ENCODE measurements at regions not wholly inside any gene's neighbourhood (a gene's known extent, or its start where the extent isn't known, plus 50 kb on each side); places are given as distances from the start of the nearest gene placed in this dataset.

DNA sequence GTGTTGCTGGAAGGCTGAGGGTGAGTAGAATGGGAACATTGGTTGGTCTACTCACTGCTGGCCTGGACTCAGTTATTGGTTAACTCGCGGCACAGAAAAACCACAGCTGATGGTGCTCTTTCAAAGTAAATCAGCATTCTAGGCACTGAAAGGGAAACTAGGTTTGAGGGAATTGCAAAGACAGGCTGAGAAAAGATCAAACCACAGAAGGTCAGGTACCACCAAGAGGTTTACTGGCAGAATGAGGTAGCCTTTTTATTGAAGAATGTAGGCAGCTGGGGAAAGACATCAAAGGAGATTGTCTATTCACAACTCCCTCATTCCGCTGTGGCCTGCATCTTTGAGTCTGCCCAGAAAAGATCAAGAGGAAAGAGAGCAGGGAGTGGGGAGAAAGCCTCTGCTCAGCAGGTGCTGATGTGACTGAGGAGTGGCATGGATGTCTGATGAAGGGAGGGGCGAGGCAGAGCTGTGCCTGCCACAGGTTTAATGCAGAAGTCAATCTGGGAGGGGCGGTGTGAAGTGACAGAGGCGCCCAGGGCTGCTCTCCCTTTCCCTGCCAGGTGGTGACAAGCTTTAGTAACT, 255.5 kb downstream of the MAN2A1 start:
- DNase-seq (ENCODE audit: low read depth), result peak; percentile 94

DNA sequence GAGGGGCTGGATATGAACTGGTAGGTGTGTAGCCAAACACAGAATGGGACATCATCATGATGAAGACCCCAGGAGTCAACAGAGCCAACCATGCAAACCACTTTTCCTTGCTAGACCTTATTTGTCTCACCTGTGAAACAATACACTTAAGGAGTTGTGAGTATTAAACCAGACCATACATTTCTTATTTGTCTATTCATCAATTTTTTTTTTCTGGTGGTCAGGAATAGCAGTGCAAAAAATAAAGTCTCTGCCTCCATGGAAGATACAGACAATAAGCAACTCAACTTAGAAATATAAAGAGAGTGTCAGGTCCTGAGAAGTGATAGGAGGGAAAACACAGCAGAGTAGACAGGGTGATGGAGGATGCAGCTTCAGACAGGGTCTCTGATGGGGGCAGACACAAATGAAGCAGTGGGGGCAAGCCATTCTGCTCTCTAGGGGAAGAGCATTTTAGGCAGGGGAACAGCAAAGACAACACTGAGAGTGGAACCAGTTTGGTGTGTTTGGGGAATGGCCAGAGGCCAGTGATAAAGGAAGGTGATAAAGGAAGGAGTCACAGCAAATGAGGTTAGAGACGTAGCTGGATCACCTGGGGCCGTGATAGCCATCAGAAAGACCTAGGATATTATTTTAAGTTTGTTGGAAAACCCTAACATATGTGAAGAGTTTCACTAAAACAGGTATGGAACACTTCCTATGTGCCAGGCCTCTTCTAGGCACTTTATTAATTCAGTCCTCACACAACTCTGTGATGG, 256.2 kb downstream of the MAN2A1 start:
- DNase-seq (ENCODE audit: low read depth), result no peak

DNA sequence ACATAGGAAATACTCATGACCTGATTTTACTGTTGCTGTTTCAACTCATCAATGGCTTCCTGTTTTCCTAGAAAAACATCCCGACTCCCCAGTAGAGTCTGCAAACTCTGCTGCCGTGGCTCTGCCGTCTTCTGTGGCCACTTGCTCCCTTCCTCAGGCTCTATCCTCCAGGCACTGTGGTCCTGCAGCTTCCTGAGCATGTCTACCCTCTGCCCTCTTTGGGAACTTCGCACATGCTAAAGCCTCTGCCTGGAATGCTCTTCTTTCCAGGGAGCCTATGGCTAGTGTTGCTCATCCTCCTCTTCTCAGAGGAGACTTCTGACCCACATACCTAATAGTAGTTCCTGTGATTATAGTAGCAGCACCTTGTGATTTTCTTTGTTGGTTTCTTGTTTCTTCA, 256.9 kb downstream of the MAN2A1 start:
- no peak for DNase-seq (ENCODE audit: low read depth)

DNA sequence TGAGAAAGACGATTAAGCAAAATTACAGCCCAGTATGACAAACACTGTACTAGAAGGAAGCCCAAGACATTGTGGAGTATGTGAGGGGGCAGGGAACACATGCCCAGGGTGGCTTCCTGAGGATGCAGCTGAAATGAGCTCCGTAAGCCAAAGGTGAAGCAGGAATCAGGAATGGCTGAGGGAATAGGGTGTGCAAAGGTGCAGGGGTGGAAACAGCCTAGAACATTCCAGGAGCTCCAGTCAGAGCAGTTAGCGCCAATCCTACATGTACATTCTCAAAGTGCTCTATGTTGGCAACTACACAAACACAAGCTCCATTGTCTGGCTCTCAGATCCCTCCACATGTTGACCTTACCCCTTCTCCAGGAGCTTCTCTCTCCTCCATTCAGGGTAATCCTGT, 257.9 kb downstream of the MAN2A1 start:
- DNase-seq (ENCODE audit: low read depth), result peak; percentile 23

DNA sequence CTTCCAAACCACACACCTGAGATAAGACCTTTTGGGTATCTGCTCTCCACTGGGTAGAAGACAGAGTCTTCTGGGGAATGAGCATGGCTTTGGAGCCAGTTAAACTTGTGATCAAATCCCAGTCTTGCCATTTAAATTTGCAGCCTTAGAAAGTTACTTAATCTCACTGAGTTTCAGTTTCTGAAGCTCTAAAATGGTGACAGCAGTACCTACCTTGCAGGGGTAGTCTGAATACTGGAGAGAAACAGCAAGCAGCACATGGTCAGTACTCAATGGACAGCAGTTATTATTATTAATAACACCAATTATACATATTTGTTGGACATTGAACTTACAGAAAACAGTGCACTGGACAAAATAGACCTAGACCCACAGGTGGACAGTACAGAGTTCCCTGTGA, 260.9 kb downstream of the MAN2A1 start:
- DNase-seq (ENCODE audit: low read depth), result no peak

DNA sequence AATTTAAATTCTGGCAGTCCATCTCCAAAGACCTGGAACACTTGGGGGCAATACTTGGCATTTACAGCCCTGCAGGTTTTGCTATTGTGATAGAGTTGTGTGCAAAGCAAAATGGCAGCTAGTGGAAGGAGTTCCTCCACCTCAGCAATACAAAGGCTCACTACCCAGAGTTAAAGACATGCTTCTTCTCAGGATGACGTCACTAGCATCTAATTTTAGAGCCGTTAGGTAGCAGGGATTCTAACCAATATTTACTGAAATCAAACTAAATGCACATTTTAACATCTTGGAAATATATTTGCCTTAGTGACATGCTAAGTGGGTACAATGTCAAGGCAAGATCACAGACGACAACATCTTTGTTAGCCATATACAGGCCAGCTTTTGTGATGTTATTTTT, 261.6 kb downstream of the MAN2A1 start:
- DNase-seq (ENCODE audit: low read depth), result no peak

DNA sequence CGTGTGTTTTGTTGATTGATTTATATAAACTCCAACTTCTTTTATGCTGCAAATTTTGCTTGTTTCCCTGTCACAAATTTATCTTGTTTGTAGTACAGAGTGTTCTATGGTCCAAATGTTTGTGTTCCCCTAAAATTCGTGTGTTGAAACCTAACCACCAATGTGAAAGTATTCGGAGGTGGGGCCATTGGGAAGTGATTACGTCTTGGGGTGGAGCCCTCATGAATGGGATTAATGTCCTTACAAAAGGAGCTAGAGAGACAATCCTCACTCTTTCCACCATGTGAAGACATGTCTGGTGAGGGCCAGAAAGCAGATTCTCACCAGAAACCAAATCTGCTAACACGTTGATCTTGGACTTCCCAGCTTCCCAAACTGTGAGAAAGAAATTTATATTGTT, 262.0 kb downstream of the MAN2A1 start:
- DNase-seq (ENCODE audit: low read depth), result no peak

DNA sequence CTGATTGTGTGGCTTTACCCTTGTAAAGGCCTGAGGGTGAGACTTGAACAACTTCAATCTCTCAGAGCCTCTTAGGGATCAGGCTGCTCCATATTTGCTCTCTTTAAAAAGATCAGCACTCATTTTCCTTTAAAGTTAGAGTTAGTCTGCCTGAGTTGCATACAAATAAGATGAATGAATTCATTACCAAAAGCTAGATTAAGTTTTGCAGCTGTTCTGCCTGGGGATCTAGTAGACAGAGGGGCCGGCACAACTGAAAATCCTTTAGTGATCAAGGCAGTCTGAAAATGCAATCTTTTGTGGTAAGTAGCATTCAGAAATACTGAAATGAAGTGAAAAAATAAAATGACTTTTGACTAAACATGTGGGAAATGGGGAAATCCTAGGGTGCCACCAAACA, 264.0 kb downstream of the MAN2A1 start:
- no peak for DNase-seq (ENCODE audit: low read depth)

DNA sequence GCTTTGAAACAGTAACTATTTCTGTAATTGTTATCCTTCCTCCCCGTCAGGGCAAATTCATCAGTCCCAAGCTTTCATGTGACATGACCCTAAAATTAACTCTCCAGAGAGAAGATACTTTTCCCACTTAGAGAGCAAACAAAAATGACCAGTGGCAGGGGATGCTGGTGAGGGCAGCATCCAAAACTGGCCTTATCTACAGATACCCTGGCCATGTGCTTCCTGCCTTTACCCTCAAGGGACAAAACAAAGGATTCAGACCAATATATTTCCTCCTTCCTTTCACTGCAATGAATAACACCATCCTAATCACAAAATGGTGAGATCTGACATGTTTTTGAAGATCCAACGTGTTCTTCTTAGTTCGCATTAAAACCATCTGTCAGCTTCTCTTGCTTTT, 267.2 kb downstream of the MAN2A1 start:
- DNase-seq (ENCODE audit: low read depth), result no peak

DNA sequence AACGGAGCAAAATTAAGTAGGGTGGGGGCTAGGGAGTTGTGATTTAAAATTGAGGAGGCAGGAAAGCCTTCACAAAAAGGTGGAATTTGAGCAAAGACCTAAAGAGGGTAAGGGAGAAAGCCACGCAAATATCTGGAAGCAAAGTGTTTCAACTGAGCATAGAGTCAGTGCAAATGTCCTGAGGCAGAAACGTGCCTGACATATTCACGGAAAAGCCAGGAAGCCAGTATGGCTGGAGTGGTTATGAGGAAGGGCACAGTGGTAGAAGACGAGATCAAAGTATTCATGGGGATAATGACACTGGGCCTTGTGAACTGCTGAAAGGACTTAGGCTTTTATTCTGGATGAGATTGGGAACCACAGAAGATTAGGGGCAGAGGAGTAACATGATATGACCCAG, 268.4 kb downstream of the MAN2A1 start:
- no peak for DNase-seq (ENCODE audit: low read depth)

DNA sequence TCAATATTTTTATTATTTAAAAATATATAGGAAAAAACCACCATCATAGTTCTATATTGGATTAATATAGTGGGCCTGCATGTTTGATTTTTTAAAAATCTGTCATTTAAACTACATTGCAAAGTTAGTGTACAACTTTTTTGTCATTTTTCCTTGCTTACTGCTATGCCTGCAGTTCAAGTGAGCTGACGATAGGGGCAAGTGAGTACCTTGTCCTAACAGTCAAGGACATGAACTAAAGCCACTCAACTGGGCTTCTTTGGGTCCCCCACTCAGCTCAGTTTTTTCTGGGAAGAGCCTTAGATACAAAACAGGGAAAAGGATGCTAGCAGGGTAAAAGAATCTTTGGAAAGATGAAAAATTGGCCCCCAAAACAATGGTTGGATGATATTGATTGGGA, 269.9 kb downstream of the MAN2A1 start:
- DNase-seq (ENCODE audit: low read depth), result no peak

DNA sequence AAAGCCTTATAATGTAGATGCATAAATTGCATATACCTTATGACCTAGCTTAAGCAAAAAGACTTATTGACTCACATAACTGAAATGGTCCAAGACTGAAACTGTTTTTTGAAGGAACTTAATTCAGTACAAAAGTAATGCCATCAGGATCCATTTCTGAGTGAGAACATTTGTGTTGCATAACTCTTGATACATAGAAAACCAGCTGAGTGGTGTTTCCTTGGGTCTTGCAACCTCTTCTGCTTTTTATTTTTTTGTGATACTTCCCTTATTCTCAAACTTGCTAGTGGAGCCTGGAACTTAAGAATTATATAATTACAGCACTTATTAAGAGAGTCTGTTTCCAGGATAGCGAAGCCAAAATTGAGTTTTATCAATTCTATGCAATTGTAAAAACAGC, 272.0 kb downstream of the MAN2A1 start:
- no peak for DNase-seq (ENCODE audit: low read depth)

DNA sequence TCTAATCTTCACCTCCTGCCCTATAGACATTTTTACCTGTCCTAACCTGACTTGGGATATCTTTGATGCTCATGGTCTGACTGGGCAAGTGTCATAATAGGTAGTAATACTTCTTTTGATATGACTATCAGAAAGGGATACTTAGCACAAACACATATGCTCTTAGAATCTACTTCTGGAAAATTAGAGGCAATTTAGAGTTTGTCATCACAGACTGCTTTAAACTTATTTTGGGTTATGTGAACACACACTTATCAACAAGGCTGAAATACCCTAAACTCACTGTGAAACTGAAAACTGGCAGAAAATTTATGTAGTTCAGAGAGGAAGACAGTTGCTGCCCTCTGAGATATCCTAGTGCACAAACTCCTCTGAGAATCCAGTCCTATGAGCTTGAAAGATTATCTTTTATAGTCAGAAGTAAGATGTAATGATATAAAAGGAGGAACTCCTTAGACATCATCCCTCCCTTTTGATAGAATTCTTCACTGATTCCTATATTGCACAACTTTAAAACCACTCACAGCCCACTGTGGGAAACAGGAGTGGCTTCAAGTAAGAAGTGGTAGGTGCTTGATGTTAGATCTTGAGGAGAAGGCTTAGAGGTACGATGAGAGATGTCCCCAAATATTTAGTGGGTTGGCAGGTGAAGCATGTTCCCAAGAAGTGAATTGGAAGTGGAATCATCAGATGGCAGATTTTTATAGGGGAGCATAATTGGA, 273.3 kb downstream of the MAN2A1 start:
- peak; percentile 21 for DNase-seq (ENCODE audit: low read depth)

DNA sequence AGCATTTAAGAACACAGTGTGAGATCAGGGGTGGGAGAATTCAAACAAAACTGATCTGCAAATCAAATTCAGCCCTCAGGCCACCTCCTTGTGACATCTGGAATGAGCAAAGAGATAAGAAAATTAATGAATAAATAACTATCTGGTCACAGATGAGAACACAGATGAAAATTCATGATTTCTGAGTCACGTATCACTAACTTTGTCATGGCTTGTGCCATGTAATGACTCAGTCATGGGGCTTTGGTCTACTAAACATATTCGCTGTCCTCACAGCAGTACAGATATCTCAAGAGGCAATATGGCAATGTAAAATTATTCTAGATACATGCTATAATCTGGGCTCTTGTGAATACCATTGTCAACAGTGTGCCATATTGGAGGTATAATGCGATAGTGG, 274.4 kb downstream of the MAN2A1 start:
- DNase-seq (ENCODE audit: low read depth), result peak; percentile 75

DNA sequence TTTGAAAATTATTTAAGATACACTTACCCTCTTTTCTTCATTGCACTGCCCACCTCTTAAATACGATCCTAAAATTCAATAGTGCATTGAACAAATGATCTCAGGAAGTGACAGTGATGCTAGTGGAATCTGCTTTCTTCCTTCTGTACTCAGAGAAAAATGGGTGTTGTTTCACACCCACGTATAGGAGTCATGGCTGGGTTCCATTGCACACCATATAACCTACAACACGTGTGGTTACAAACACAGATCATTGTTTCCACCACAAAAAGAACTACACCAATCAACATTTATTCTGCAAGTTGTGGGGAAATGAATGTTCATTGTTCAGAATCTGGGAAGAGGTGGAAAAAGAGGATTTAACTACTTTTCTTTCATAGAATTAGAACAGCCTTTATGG, 275.9 kb downstream of the MAN2A1 start:
- no peak for DNase-seq (ENCODE audit: low read depth)

DNA sequence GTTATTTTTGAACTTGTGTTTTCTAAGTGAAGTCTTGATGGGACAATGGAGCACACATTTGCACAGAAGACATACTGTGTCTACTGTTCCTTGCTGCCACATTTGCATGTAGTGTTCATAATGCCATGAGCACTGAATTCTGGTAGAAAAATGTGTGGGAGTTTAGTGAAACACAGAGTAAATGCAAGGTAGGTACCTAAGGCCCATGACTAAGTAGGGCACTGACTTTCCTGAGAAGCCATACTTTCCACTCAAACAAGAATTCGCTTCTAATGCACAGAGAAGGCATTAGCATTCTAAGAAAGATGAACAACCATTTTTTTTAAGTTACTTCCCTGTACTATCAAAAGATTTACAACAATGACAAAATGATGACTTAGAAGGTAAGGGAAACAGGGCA, 282.2 kb downstream of the MAN2A1 start:
- no peak for DNase-seq (ENCODE audit: low read depth)

DNA sequence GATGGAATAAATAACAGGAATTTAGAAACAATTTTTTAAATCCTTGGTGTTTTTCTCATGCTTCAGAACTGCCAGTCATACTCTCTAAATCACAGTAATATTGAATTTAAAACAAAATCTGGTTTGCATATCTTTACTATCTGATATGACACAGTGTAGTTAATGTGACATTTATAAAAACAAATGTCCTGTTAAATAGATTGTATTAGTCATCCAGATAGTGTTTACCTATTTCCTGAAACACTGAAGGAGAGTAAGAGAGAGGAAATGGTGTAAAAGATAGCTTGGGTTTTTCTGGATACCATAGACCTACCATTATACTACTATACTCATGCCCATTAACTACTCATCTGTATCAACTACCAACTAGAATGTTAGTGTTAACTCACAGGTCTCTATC, 292.3 kb downstream of the MAN2A1 start:
- DNase-seq (ENCODE audit: low read depth), result no peak

DNA sequence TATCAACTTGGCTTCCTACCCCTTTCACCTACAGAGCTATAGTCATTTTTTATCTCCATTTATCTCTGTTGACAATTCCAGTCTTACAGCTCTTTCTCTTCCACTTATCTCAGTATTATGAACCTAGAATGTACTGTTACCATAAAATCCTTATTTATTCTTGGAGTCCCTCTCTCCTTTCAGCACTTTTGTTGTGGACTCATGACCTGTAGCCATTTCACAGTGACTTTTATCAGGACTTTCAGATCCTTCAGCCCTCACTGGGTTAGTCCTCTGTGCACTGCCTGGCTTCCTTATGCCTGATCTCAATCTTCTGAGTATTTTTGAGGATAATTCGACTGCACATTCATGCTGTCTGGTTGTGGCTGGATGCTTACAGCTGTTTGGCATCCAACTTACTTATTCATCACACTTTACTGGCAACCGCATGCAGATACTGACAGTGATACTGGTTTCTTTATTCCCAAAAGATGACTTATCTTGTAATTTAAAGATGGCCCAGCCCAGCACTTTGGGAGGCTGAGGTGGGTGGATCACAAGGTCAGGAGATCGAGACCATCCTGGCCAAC, 293.3 kb downstream of the MAN2A1 start:
- DNase-seq (ENCODE audit: low read depth), result no peak

DNA sequence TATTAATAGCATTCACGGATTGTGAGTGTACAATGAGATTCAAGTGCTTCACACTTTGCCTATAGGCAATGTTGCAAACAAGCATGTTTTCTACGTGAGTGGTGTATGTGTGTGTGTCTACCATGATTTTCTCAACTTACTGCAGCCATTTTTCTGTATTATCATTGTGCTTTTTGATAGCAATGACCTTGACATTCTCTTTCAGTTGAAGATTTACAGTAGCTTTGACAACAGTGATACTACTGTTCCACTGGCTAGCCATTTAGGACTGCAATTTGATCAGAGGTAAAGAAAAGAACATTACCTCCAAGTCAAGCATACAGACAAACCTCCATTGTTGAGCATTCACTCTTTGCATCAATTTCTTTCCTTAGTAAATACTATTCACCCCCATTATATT, 297.0 kb downstream of the MAN2A1 start:
- DNase-seq (ENCODE audit: low read depth), result no peak

DNA sequence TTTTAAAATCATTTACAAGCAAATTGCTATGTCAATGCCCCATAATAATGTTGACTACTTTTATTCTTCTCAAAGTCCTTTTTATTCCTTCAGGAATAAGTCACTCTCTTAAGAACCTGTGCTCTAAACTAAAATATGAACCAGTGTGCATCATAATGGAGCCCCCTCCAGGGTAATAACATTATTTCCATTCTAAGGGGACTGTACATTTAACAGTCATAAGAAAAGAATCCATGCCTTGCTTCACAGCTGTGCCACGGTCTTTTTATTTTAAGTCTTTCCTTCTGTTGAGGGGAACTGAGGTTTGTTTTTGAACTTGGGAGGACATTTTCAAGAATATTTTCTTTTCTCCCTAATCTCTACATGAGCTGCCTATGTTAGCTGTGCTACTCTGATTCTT, 297.6 kb downstream of the MAN2A1 start:
- no peak for DNase-seq (ENCODE audit: low read depth)

DNA sequence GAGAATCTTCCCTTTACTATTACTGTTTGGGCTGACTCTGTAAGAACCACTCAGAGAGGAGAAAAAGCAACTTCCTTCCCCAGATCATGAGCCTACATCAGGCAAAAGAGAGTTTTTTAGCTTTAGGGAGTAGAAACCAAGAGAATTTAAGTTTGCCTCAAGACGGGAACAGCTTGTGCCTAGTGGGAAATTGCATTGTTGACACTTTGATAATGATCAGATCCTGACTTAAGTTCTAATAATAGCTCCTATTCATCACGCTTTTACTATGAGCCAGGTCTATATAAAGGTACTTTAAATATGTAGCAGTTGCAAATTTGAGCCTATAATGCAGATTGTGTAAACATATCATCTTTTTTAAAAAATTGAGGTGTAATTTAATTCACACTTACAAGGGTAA, 298.2 kb downstream of the MAN2A1 start:
- no peak for DNase-seq (ENCODE audit: low read depth)

DNA sequence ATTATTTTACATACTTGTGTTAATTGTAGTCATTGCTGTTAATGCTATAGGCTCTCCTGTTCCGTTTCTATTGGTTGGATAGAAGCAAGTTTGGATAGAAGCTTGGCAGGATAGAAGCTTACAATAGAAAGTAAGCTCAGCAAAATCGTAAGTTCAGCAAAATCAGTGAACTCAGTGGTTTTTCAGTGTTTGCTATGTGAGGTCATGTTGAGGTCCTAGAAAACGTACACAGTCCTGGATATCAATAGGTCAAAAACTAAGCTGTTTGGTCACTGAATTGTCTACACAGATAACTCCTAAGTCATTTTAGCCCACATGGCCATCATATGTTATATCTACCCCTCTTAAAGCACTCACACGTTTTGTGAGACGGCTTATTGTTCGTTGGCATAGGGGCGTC, 299.4 kb downstream of the MAN2A1 start:
- DNase-seq (ENCODE audit: low read depth), result no peak
